ENCODE measurements at regions not wholly inside any gene's neighbourhood (a gene's known extent, or its start where the extent isn't known, plus 50 kb on each side); places are given as distances from the start of the nearest gene placed in this dataset.
"Not testable (repeated sequence)": the region's sequence is repeated elsewhere in the genome, so short reads cannot be mapped to it uniquely, and the experiment has no call there.

- H3K36me3 ChIP-seq (ENCODE audit: control insufficient read depth, insufficient read depth, low read length), result no peaks in the 10 kb centered on the region
- no peak for DNase-seq (ENCODE audit: low read depth)
- TF ChIP-seq CTCF (IDR thresholded peaks at IDR 0.05; ENCODE audit: insufficient read depth, low read depth, low read length), result no peak
- H3K4me3 ChIP-seq (ENCODE audit: low read depth, low read length), result no peak overlapping the region
- POLR2A ChIA-PET, result no interaction called here
- no peaks in the 10 kb centered on the region for H3K27me3 ChIP-seq (ENCODE audit: control insufficient read depth, insufficient read depth, low read length)
- CTCF ChIA-PET, result interaction anchor here (0.9 kb wide), 1 partner anchor 9 kb away, joined by 3 read pairs; no protein-coding TSS in a partner anchor
Measured at GRCh38 chr3:16768014-16768413, 116.7 kb upstream of the PLCL2 start.

GRCh38 chr3:16768956-16769355 lies 115.8 kb upstream of the PLCL2 start:
- no peak for DNase-seq (ENCODE audit: low read depth)
- no peaks in the 10 kb centered on the region for H3K27me3 ChIP-seq (ENCODE audit: control insufficient read depth, insufficient read depth, low read length)
- CTCF ChIA-PET, result no interaction called here
- POLR2A ChIA-PET, result no interaction called here
- H3K36me3 ChIP-seq (ENCODE audit: control insufficient read depth, insufficient read depth, low read length), result no peaks in the 10 kb centered on the region
- H3K4me3 ChIP-seq (ENCODE audit: low read depth, low read length), result no peak overlapping the region
- TF ChIP-seq CTCF (IDR thresholded peaks at IDR 0.05; ENCODE audit: insufficient read depth, low read depth, low read length), result no peak

GRCh38 chr3:16769525-16769924 lies 115.2 kb upstream of the PLCL2 start:
- H3K4me3 ChIP-seq (ENCODE audit: low read depth, low read length), result no peak overlapping the region
- DNase-seq (ENCODE audit: low read depth), result no peak
- POLR2A ChIA-PET, result no interaction called here
- CTCF ChIA-PET, result no interaction called here
- no peaks in the 10 kb centered on the region for H3K27me3 ChIP-seq (ENCODE audit: control insufficient read depth, insufficient read depth, low read length)
- H3K36me3 ChIP-seq (ENCODE audit: control insufficient read depth, insufficient read depth, low read length), result no peaks in the 10 kb centered on the region
- no peak for TF ChIP-seq CTCF (IDR thresholded peaks at IDR 0.05; ENCODE audit: insufficient read depth, low read depth, low read length)

DNA sequence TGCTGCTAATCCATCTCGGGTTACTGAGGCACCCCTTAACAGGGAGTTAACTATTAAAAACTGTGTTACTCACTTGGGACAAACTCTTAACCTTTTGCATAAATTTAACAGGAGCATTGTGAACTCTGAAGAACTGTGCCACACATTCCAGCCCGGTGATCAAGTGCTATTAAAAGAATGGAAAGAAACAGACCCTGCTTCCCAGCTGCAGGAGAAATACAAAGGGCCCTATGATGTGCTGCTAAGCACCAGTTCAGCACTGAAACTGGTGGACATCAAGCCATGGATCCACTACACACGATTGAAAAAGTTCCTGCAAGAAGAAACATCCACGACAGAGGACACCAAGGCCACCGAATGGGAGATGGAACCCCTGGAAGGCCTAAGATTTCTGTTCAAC lies 114.7 kb upstream of the PLCL2 start:
- CTCF ChIA-PET, result no interaction called here
- POLR2A ChIA-PET, result no interaction called here
- no peak for TF ChIP-seq CTCF (IDR thresholded peaks at IDR 0.05; ENCODE audit: insufficient read depth, low read depth, low read length)
- Histone ChIP-seq H3K27me3 (ENCODE audit: control insufficient read depth, insufficient read depth, low read length) (no peaks in the 10 kb centered on the region), H3K36me3 (ENCODE audit: control insufficient read depth, insufficient read depth, low read length) (no peaks in the 10 kb centered on the region), H3K4me3 (ENCODE audit: low read depth, low read length) (no peak overlapping the region)
- DNase-seq (ENCODE audit: low read depth), result no peak

GRCh38 chr3:16770792-16771191 lies 114.0 kb upstream of the PLCL2 start:
- Histone ChIP-seq H3K36me3 (ENCODE audit: control insufficient read depth, insufficient read depth, low read length) (no peaks in the 10 kb centered on the region), H3K4me3 (ENCODE audit: low read depth, low read length) (no peak overlapping the region), H3K27me3 (ENCODE audit: control insufficient read depth, insufficient read depth, low read length) (no peaks in the 10 kb centered on the region)
- TF ChIP-seq CTCF (IDR thresholded peaks at IDR 0.05; ENCODE audit: insufficient read depth, low read depth, low read length), result no peak
- ChIA-PET CTCF (no interaction called here), POLR2A (no interaction called here)
- DNase-seq (ENCODE audit: low read depth), result no peak

- CTCF ChIA-PET, result interaction anchor here (1.1 to 1.4 kb wide), 2 partner anchors 10 to 12 kb away, joined by 3 to 4 read pairs; no protein-coding TSS in a partner anchor
- DNase-seq (ENCODE audit: low read depth); H3K27me3 ChIP-seq (ENCODE audit: control insufficient read depth, insufficient read depth, low read length); H3K4me3 ChIP-seq (ENCODE audit: low read depth, low read length); H3K36me3 ChIP-seq (ENCODE audit: control insufficient read depth, insufficient read depth, low read length); POLR2A ChIA-PET: not testable (repeated sequence)
Measured at GRCh38 chr3:16773594-16773993, 111.2 kb upstream of the PLCL2 start.

DNA sequence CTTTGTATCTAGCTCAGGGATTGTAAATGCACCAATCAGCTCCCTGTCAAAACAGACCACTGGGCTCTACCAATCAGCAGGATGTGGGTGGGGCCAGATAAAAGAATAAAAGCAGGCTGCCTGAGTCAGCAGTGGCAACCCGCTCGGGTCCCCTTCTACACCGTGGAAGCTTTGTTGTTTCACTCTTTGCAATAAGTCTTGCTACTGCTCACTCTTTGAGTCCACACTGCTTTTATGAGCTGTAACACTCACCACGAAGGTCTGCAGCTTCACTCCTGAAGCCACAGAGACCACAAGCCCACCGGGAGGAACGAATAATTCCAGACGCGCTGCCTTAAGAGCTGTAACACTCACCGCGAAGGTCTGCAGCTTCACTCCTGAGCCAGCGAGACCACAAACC lies 110.2 kb upstream of the PLCL2 start:
- POLR2A ChIA-PET; H3K27me3 ChIP-seq (ENCODE audit: control insufficient read depth, insufficient read depth, low read length); DNase-seq (ENCODE audit: low read depth); H3K36me3 ChIP-seq (ENCODE audit: control insufficient read depth, insufficient read depth, low read length); CTCF ChIA-PET; H3K4me3 ChIP-seq (ENCODE audit: low read depth, low read length): not testable (repeated sequence)
